HCT116 (cell line): ENCODE measurements at regions not wholly inside any gene's neighbourhood (a gene's known extent, or its start where the extent isn't known, plus 50 kb on each side); places are given as distances from the start of the nearest gene placed in this dataset.

Experiments used
- ATF3 ChIP-seq: IDR thresholded peaks from 2 replicates; pipeline ENCODE4 v1.6.1; 2012
- CTCF ChIP-seq, 3 experiments: fragments of 200-600 bp in 1 of 3; sonication (generic) in 1 of 3; IDR thresholded peaks in 2 of 3; conservative IDR thresholded peaks in 1 of 3; 2 replicates each; pipeline ENCODE4 v1.5.1; 2012 to 2017; ENCODE audit warnings: low read depth in 2 of 3, low read length in 2 of 3, antibody characterized with exemption in 1 of 3, borderline replicate concordance in 1 of 3, control low read depth in 1 of 3, mild to moderate bottlenecking in 1 of 3, mixed read lengths in 1 of 3, mixed run types in 1 of 3, moderate library complexity in 1 of 3; ENCODE audit not compliant: insufficient read depth in 1 of 3
- EZH2 ChIP-seq: fragments of 200-600 bp; sonication (generic); IDR thresholded peaks from 2 replicates; pipeline ENCODE4 v1.6.1; 2017; ENCODE audit warnings: antibody characterized with exemption, mixed run types
- MAX ChIP-seq: IDR thresholded peaks from 2 replicates; pipeline ENCODE4 v1.6.1; 2012
- POLR2A ChIP-seq: IDR thresholded peaks from 2 replicates; pipeline ENCODE4 v1.7.0; 2011; ENCODE audit warnings: borderline replicate concordance; ENCODE audit not compliant: insufficient read depth, insufficient read length; ENCODE audit errors: extremely low read depth
- POLR2AphosphoS5 ChIP-seq: IDR thresholded peaks from 2 replicates; pipeline ENCODE4 v1.6.1; 2011; ENCODE audit warnings: mild to moderate bottlenecking, low read depth, low read length, moderate library complexity
- RAD21 ChIP-seq: IDR thresholded peaks from 2 replicates; pipeline ENCODE4 v1.6.1; 2012; ENCODE audit warnings: low read depth, mild to moderate bottlenecking
- REST ChIP-seq: IDR thresholded peaks from 2 replicates; pipeline ENCODE4 v1.6.1; 2012; ENCODE audit warnings: low read depth
- SP1 ChIP-seq: IDR thresholded peaks from 2 replicates; pipeline ENCODE4 v1.6.1; 2012; ENCODE audit warnings: low read depth
- SRF ChIP-seq: IDR thresholded peaks from 2 replicates; pipeline ENCODE4 v1.6.1; 2012; ENCODE audit warnings: low read depth
- TCF7L2 ChIP-seq: IDR thresholded peaks from 2 replicates; pipeline ENCODE4 v1.7.0; 2011; ENCODE audit warnings: borderline replicate concordance, inconsistent platforms; ENCODE audit not compliant: insufficient read depth, insufficient read length; ENCODE audit errors: extremely low read depth
- YY1 ChIP-seq: IDR thresholded peaks from 2 replicates; pipeline ENCODE4 v1.6.1; 2011; ENCODE audit warnings: low read length, low read depth, moderate library complexity, mild to moderate bottlenecking; ENCODE audit not compliant: insufficient replicate concordance; ENCODE audit errors: extremely low read depth

- TF ChIP-seq CTCF (IDR thresholded peaks at IDR 0.05 in 2 of 3, conservative IDR thresholded peaks at IDR 0.05 in 1 of 3; ENCODE audit: borderline replicate concordance in 1 of 3, insufficient read depth in 1 of 3, low read depth in 2 of 3, low read length in 2 of 3) (no peak), MAX (no peak), EZH2 (no peak), POLR2A (no peak), ATF3 (no peak), YY1 (no peak), POLR2AphosphoS5 (no peak), SRF (no peak), RAD21 (no peak), SP1 (no peak), REST (no peak), TCF7L2 (no peak)
Observed at GRCh38 chrX:794311-794710, 163.7 kb downstream of the SHOX start.
